Left ventricle myocardium superior (tissue), 1 donor: ENCODE measurements at regions not wholly inside any gene's neighbourhood (a gene's known extent, or its start where the extent isn't known, plus 50 kb on each side); places are given as distances from the start of the nearest gene placed in this dataset.
"Not testable (repeated sequence)": the region's sequence is repeated elsewhere in the genome, so short reads cannot be mapped to it uniquely, and the experiment has no call there.

Source experiments
- ATAC-seq: fragments of 200-7000 bp; cut with Tn5 transposase; one replicate; pipeline ENCODE4 v1.9.1; 2020; ENCODE audit warnings: mild to moderate bottlenecking, moderate library complexity
- DNase-seq: peaks from one replicate; pipeline ENCODE4 v3.0.0-alpha.2; 2020
- intact Hi-C: fragments of 100-400 bp; cut with micrococcal nuclease; formaldehyde crosslinking; loops from one replicate; pipeline ENCODE4 v1.11.0; 2022
- donor health status: DM: no; HTN: yes; CAD: no; lungs with severe emphysema.

DNA sequence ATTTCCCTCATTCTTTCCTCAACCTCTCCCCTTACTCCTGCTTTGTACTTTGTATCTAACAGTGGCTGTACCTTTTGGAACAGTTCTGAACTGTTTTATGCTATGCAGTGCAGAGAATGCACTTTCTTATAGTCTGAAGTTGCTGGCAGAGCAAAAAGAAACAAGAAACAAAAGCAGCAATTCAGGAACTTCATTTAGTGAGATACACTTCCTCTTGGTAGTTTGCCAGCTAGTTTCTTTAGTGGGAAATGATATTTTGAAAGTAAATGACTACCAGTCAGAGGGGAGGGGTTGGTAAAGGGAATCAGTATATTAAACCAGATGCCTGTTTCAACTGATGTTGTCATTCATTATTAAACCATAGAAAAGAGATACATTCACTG lies 55.0 kb upstream of the CHD2 start:
- no peak for DNase-seq
- intact Hi-C loops, result no loop called here
- ATAC-seq, result peak; percentile 60

DNA sequence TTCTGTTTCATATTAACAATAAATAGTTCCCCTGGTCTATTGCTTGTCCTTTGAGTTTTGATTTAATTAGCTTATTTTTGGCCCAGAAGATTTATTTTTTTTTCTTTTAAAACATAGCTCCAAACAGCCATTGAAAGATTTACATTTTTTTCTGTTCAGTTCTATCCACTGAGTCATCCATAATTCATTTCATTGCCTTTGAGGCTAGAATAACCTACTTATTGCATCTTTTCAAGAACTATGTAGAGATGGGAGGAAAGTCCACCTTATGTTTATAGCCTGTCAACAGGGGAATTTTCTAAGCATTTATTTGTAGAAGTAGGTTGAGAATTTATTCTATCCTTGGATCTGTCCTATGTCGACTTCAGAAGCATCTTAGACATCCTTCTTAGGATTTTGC lies 53.4 kb upstream of the CHD2 start:
- intact Hi-C loops, result no loop called here
- no peak for DNase-seq
- ATAC-seq, result no peak

GRCh38 chr15:92847841-92848240 lies 52.3 kb upstream of the CHD2 start:
- DNase-seq (no peak), ATAC-seq (no peak)
- intact Hi-C loops, result no loop called here

- DNase-seq (no peak), ATAC-seq (no peak)
- intact Hi-C loops, result no loop called here
Observed at GRCh38 chr15:92848464-92848851, 51.7 kb upstream of the CHD2 start.

- DNase-seq (no peak), ATAC-seq (no peak)
- intact Hi-C loops, result no loop called here
Observed at GRCh38 chr15:92848852-92849598, 51.1 kb upstream of the CHD2 start.

GRCh38 chr15:92850218-92850617 lies 49.9 kb upstream of the CHD2 start:
- DNase-seq, ATAC-seq, intact Hi-C loops: not testable (repeated sequence)
